HG03159 (cell line): ENCODE measurements at regions not wholly inside any gene's neighbourhood (a gene's known extent, or its start where the extent isn't known, plus 50 kb on each side); places are given as distances from the start of the nearest gene placed in this dataset.
A peak's percentile ranks its signal among the peaks of the same experiment; 100 is the strongest.

Source experiments
- ATAC-seq: cut with Tn5 transposase; IDR thresholded peaks from one replicate; pipeline ENCODE4 v1.9.1; 2021; ENCODE audit warnings: mild to moderate bottlenecking, moderate library complexity; ENCODE audit not compliant: unreplicated experiment

DNA sequence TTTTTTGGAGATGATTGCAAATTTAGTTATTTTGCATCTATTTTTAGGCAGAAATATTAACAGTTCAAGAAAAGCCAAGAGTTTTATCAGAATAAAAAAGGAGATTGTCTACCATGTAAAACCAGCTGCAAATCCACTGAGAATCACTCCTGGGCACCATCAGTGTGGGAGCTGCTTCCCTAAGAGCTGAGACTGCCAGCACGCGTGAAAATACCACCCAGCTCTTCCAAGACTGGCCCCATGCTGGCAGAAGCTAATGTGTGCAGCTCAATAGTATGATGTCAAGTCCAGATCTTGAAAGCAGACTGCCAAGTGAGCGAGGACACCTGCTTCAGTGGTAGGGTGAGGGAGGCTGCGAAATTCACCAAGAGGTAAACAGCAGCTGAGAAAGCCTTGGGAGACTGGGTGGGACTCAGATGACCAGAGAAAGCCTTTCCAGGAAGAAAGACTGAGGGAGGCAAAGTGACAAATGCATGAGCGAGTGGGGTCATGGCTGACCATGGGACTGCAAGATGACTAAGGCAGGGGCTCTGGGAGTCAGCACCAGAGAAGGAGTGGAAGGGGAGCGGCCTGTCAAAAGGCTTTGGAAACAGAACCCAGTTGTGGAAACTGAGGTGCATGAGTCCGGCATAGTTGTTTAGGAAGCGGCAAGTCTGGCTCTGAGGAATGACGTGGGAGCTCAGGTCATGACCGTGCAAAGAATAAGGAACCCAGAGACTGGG, 200.9 kb downstream of the GADD45G start:
- ATAC-seq, result no peak

GRCh38 chr9:89806371-89807100, 201.7 kb downstream of the GADD45G start:
- no peak for ATAC-seq

- no peak for ATAC-seq
Measured at GRCh38 chr9:89807101-89807395, 202.2 kb downstream of the GADD45G start.

DNA sequence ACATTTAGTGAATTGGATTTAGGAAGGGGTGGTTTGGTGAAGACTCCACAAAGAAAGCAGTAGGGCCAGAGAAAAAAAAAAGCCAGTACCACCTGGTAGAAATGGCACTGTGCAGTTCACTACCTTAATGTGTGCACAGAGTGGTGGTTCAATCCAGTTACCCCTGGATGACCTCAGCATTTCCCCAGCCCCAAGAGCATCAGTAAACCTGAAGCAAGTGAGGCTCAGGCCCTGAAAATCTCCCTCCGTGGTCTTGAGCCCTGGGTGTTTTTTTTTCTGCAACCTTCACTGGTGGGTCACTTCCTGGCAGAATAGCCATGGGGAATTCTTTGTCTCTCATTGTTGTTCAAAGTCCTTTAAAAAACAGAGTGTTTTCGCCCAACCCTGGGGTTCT, 202.9 kb downstream of the GADD45G start:
- ATAC-seq, result no peak

DNA sequence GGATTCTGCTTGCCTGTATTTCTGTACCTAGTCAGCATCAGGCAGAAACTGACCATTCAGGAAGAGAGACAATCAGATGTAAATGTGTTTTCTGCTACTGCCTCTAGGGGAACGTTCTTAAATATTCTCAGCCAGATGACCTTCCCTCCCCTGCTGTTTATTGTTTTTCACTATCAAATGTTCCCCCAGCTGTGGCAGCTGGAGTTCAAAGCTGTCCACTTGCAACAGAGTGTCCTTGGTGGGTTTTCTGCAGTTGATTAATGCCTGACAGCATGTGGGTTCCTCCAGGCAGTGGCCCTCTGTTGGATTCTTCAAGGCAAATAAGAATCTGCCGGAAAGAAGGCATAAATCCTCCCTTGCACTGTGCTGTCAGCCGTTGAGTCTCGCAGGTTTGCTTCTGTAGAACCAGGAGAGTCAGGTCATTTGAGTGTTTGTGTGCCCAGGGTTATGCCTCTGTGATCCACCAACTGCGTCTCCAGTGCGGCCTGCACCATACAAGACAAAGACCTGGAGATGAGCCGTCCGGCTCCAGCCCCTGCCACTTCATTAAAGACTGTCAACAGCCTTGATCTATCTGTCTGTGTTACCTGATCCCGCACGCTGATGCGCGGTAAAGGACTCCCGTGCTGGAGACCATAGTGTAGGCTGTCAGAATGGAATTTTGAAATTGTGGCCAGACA, 203.4 kb downstream of the GADD45G start:
- no peak for ATAC-seq

DNA sequence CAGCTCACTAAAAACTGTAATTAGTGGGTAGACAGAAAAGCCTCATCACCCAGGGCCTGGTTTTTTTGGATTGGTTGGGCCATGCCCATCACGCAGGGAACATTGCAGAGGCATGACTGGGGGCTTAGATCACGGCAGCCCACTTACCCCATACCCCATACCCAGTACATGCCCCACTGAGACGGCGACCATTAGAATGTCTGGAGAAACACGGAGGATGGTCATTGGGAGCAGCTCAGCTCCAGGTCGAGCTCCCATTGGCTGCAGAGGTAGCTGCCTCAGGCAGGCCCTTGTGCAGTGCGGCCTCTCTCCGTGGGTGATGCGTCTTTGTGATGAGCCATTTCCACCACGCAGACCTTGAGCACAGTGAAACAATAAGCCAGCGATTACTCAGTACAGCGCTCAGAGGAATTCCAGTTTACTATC, 204.0 kb downstream of the GADD45G start:
- ATAC-seq, result no peak

DNA sequence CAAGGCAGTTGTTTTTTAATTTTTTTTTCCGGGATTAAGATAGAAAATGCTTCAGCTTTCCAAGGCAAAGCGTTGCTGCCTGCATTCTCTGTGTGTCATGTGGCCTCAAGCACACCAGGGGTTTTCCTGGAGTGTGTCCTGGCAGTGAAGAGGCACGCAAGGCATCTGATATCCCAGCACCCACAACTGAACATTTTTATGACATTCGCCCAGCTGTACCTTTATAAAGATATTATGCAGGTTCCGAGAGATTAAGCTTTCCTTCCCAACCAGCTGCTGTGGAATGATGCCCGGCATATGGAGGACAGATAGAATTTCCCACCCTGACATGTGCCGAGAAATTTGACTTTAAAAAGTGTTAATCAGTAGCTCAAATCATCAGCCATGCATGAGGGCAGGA, 205.6 kb downstream of the GADD45G start:
- no peak for ATAC-seq

DNA sequence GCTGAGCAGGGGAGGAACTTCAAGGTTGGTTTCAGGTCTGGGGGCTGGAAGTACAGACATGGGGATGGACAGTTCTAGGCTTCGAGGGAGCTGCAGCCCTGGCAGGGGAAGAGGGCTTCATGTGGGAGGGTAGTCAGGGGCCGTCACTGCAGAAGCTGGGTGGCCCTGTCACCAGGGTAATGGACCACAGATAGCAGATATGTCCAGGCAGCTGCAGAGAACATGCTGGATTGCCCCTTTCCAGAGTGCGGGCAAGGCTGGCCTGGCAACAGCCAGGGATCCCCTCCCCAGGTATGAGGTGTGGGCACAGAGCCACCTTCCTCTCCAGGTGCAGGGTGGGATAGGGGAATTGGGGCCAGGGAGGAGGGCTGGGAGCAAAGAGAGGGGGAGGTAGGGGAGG, 206.5 kb downstream of the GADD45G start:
- ATAC-seq, result no peak

DNA sequence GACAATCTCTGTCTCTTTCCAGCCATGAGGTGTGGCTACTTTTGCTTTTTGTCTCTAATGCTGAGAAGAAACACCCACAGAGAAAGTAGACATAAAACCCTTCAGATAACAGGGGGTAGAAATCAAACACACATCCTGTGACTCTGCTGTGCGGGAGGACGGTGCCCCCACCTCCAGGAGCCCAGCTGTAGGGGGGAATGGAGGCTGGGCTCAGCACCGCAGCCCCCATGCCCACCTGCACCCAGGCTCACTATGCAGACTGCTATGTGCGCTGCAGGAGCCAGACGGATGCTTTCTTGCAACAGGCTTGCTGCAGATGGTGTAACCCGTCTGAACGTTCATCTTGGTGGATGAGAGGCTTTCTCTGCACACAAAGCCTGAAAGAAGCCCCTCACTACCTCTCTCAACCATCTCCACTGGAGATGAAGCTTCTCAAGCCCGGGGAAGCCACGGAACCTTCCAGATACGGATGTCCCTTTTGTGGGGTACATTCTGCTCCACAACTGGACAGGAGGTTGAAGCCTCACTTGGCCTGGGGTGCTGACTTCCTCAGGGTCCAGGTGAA, 207.2 kb downstream of the GADD45G start:
- ATAC-seq, result no peak

GRCh38 chr9:89812556-89813181, 207.9 kb downstream of the GADD45G start:
- ATAC-seq, result no peak

DNA sequence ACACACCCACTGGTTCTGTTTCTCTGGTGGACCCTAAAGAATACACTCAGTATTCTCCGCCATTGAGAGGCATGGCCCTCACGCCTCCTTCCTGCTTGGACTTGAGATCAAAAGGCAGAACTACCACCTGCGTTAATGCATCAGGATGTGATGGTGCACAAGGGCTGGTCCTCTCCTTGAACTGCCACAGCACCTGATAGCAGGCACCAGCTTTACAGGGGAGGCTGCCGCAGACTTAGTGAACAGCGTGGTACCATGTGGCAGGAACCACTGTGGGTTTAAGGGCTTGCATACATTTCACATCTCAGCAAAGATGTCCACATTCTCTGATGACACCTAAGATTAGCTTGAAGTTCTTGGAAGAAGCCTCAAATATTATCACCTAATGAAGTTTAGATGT, 208.7 kb downstream of the GADD45G start:
- ATAC-seq, result no peak

- no peak for ATAC-seq
Measured at GRCh38 chr9:89814340-89815040, 209.7 kb downstream of the GADD45G start.

- peak; percentile 47 for ATAC-seq
Measured at GRCh38 chr9:89815061-89815902, 210.5 kb downstream of the GADD45G start.

DNA sequence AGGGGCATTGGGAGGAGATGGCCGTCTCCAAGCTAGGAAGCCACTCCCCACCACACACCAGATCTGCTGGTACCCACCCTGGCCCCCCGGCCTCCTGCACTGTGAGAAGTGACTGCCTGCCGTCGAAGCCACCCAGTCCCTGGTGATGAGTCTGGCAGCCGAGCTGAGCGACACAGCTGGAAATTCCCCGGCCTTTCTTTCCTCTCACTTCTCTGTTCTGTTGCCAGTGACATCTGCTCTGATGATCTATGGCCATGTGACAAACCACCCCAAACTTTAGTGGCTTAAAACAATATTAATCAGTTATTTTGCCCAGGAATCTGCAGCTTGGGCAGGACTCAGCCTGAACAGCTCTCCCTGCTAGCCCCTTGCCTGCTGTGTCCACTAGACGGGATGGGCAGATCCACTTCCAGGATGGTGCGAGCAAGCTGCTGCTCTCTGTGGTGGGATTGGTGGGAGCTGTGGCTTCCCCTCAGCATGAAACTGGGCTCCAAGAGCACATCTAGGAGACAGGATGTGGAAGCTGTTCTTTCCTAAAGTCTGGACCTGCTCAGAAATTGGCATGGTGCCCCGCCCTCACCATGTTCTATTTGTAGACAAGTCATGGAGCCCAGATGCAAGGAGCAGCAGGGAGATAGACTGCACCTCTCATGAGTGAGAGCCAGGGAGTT, 211.2 kb downstream of the GADD45G start:
- ATAC-seq, result peak; percentile 84

- ATAC-seq, result no peak
Measured at GRCh38 chr9:89817151-89817950, 212.5 kb downstream of the GADD45G start.

DNA sequence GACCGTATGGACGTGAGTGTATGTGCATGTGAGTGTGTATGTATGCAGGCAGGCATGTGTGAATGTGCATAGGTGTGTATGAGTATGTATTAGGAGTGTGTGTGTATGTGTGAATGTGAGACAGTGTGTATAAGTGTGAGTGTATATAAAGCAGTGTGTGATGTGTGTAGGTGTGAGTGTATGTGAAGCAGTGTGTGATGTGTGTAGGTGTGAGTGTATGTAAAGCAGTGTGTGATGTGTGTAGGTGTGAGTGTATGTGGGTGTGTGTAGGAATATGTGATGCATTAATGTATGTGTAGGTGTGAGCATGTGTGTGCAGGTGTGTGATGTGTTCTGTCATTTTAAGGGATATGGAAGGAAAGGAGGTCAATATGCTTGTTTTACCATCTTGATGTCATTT, 215.5 kb downstream of the GADD45G start:
- no peak for ATAC-seq

DNA sequence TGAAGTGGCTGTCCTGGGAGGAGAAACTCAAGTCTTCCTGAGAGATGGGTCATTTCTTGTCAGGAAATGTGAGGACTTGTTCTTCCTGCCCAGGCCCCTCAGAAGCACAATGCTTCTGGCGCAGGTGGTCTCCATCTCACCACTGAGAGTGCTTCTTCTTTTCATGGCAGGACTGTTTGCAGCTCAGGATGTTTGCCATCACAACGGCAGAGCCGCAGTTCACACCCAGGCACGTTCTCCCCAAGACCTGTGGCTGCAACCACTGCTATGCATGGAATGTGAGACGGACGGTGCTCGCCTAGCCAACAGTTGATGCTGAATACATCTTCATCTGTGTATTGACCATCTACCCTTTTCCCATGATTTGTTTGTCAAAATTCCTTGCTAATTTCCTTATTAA, 216.3 kb downstream of the GADD45G start:
- ATAC-seq, result no peak

- no peak for ATAC-seq
Measured at GRCh38 chr9:89822996-89823395, 218.2 kb downstream of the GADD45G start.

DNA sequence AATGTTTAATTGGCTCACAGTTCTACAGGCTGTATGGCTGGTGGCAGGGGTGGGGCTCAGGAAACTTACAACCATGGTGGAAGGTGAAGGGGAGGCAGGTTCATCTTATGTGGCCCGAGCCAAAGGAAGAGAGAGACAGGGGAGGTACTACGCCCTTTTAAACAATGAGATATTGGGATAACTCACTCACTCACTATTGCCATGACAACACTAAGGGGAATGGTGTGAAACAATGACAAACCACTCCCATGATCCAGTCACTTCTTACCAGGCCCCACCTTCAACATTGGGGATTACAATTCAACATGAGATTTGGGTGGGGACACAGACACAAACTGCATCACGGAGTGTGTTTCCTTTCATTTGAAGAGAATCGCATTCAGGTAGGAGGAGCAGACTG, 220.9 kb downstream of the GADD45G start:
- ATAC-seq, result no peak
